ENCODE measurements at regions not wholly inside any gene's neighbourhood (a gene's known extent, or its start where the extent isn't known, plus 50 kb on each side); places are given as distances from the start of the nearest gene placed in this dataset.

DNA sequence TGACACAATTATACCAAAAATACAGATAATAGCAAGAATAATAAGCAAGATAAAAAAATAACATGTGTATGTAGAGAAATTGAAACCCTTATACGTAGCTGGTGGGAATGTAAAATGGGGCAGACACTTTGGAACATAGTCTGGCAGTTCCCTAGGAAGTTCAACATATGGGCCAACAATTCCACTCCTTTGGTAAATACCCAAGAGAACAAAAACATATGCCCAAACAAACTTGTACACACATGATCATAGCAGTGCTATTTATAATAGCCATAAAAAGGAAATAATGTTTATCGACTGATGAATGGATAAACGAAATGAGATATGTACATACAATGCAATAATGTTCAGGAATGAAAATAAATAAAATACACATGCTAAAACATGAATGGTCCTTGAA, 462.4 kb upstream of the SORCS1 start:
- 85 to 94% (median 92%) methylated on average over 3 of the region's 3 CpGs for WGBS, 5 donors
- DNase-seq = no peak
- Histone ChIP-seq H3K27me3 (replicated peaks in 1 of 7) (no peaks in the 10 kb centered on the region), H3K4me1 (no peaks in the 10 kb centered on the region), H3K4me3 (no peak overlapping the region), H3K36me3 (no peaks in the 10 kb centered on the region), H3K27ac (no peak overlapping the region), H3K9me3 (no peaks in the 10 kb centered on the region)
- TF ChIP-seq POLR2A (IDR thresholded peaks at IDR 0.05) = no peak
- no peak for TF ChIP-seq CTCF (IDR thresholded peaks at IDR 0.05 in 8 of 11, conservative IDR thresholded peaks at IDR 0.05 in 3 of 11)
- TF ChIP-seq POLR2AphosphoS5 (IDR thresholded peaks at IDR 0.05) = no peak
- intact Hi-C loops (cut with DNase I; ENCODE audit: low total_unique reads) = no loop called here

DNA sequence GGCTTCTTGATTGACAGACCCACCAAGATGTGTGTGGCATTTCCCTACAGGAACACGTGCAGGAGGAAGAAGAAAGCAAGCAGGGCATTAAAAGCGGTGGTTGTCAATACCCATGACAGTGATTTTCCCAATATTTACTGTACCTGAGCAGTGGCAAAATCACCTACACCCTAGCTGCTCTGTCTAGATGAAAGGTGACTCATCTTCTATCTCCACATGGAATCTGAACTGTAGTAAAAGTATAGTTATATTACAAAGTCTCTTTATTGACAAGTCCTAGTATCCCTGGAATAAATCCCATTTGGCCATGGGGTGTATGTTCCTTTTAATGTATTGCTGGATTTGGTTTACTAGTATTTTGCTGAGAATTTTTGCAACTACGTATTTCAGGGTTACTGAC, 458.8 kb upstream of the SORCS1 start:
- TF ChIP-seq POLR2AphosphoS5 (IDR thresholded peaks at IDR 0.05) = no peak
- no peak for TF ChIP-seq POLR2A (IDR thresholded peaks at IDR 0.05)
- TF ChIP-seq CTCF (IDR thresholded peaks at IDR 0.05 in 8 of 11, conservative IDR thresholded peaks at IDR 0.05 in 3 of 11) = no peak
- no peaks in the 10 kb centered on the region for H3K4me1 ChIP-seq
- no peaks in the 10 kb centered on the region for H3K27me3 ChIP-seq (replicated peaks in 1 of 7)
- no peak for DNase-seq
- intact Hi-C loops (cut with DNase I; ENCODE audit: low total_unique reads) = no loop called here
- no peak overlapping the region for H3K27ac ChIP-seq
- H3K4me3 ChIP-seq = no peak overlapping the region
- no peaks in the 10 kb centered on the region for H3K9me3 ChIP-seq
- no peaks in the 10 kb centered on the region for H3K36me3 ChIP-seq
- 80 to 90% (median 81%) methylated on average over 3 of the region's 3 CpGs for WGBS, 5 donors

DNA sequence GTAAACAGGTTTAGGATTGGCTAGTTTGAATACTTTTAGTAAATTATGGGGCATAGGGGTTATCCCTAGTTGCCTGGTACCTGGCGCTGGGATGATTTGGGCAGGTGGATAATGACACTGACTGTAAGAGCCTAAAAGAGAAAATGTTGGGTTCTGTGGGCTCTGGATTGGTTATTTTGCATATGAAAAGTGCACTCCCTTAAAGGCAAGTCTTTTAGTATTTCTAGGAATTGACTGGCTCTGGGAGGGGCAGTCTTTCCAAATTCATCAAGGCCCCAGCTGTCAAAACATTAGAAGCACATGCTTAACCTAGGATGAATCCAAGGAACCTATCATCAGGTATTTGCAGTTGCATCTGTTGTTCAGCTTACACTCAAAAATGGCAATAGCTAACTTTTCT, 454.6 kb upstream of the SORCS1 start:
- WGBS, 5 donors = 86 to 100% (median 95%) methylated on average over 1 of the region's 1 CpG
- intact Hi-C loops (cut with DNase I; ENCODE audit: low total_unique reads) = no loop called here

DNA sequence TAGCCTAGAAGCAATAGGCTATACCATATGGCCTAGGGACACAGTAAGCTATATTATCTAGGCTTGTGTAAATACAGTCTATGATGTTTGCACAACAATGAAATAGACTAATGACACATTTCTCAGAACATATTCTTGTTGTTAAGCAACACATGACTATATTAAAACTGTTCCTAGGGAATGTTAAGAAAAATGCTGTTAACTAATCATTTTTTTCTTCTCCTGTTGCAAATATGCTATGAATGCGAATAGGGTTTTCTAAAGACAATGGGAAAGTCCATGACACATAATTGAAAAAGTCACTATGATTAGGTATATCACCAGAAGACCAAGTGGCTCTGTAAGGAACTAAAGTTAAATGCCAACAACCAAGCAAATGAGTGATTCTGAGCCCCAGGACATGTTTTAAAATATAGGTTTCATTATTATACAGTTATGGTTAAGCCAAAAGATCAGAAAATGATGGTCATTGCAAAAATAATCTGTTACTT, 454.0 kb upstream of the SORCS1 start:
- Histone ChIP-seq H3K4me1 (no peaks in the 10 kb centered on the region), H3K27ac (no peak overlapping the region), H3K4me3 (no peak overlapping the region), H3K27me3 (replicated peaks in 1 of 7) (no peaks in the 10 kb centered on the region), H3K9me3 (no peaks in the 10 kb centered on the region), H3K36me3 (no peaks in the 10 kb centered on the region)
- DNase-seq = no peak
- WGBS, 5 donors = 83 to 94% (median 84%) methylated on average over 1 of the region's 1 CpG
- intact Hi-C loops (cut with DNase I; ENCODE audit: low total_unique reads) = no loop called here
- TF ChIP-seq POLR2AphosphoS5 (IDR thresholded peaks at IDR 0.05) (no peak), CTCF (IDR thresholded peaks at IDR 0.05 in 8 of 11, conservative IDR thresholded peaks at IDR 0.05 in 3 of 11) (no peak), POLR2A (IDR thresholded peaks at IDR 0.05) (no peak)

More for the DNA sequence above, 454.6 kb upstream of the SORCS1 start:
- Histone ChIP-seq H3K4me3 (no peak overlapping the region), H3K36me3 (no peaks in the 10 kb centered on the region), H3K27me3 (replicated peaks in 1 of 7) (no peaks in the 10 kb centered on the region), H3K4me1 (no peaks in the 10 kb centered on the region), H3K9me3 (no peaks in the 10 kb centered on the region), H3K27ac (no peak overlapping the region)
- TF ChIP-seq CTCF (IDR thresholded peaks at IDR 0.05 in 8 of 11, conservative IDR thresholded peaks at IDR 0.05 in 3 of 11) = no peak
- TF ChIP-seq POLR2A (IDR thresholded peaks at IDR 0.05) = no peak
- no peak for TF ChIP-seq POLR2AphosphoS5 (IDR thresholded peaks at IDR 0.05)
- no peak for DNase-seq

Data from spleen (tissue), 11 donors.